Neural cell (in vitro differentiated cells): ENCODE measurements at regions not wholly inside any gene's neighbourhood (a gene's known extent, or its start where the extent isn't known, plus 50 kb on each side); places are given as distances from the start of the nearest gene placed in this dataset.

Experiments used
- H2AFZ ChIP-seq: fragments of 200-600, 300-800 bp; sonication (generic), shearing (Covaris generic); 2 replicates; pipeline ENCODE4 v1.6.0; 2014; ENCODE audit warnings: low read depth, mild to moderate bottlenecking, antibody characterized with exemption, low read length, moderate library complexity
- H3F3A ChIP-seq: fragments of 200-600 bp; shearing (Covaris generic); 2 replicates; pipeline ENCODE4 v1.6.1; 2016; ENCODE audit warnings: mild to moderate bottlenecking, moderate library complexity, mixed read lengths, antibody characterized with exemption, low read length; ENCODE audit not compliant: insufficient read depth, poor library complexity, severe bottlenecking
- H3K27ac ChIP-seq: fragments of 200-600, 300-800 bp; sonication (generic), shearing (Covaris generic); 2 replicates; pipeline ENCODE4 v1.5.1; 2014; ENCODE audit warnings: mild to moderate bottlenecking, low read length, moderate library complexity
- H3K27me3 ChIP-seq: fragments of 300-800, 200-600 bp; sonication (generic), shearing (Covaris generic); 2 replicates; pipeline ENCODE4 v1.6.0; 2014; ENCODE audit warnings: mild to moderate bottlenecking, low read depth, low read length, moderate library complexity; ENCODE audit not compliant: insufficient read depth
- H3K36me3 ChIP-seq: fragments of 300-800, 200-600 bp; sonication (generic), shearing (Covaris generic); 2 replicates; pipeline ENCODE4 v1.5.1; 2014; ENCODE audit warnings: mild to moderate bottlenecking, antibody characterized with exemption, low read length, moderate library complexity; ENCODE audit not compliant: insufficient read depth
- H3K4me2 ChIP-seq: fragments of 300-800, 200-600 bp; sonication (generic), shearing (Covaris generic); 2 replicates; pipeline ENCODE4 v1.6.0; 2014; ENCODE audit warnings: mild to moderate bottlenecking, low read length
- H3K4me3 ChIP-seq: fragments of 300-800, 200-600 bp; sonication (generic), shearing (Covaris generic); 2 replicates; pipeline ENCODE4 v1.5.1; 2014; ENCODE audit warnings: mild to moderate bottlenecking, low read length, moderate library complexity
- H3K79me2 ChIP-seq: fragments of 200-600 bp; shearing (Covaris generic); replicated peaks from 2 replicates; pipeline ENCODE4 v1.6.0; 2014; ENCODE audit warnings: mild to moderate bottlenecking, low read length, moderate library complexity; ENCODE audit not compliant: insufficient read depth
- H3K9ac ChIP-seq: fragments of 300-800, 200-600 bp; sonication (generic), shearing (Covaris generic); 2 replicates; pipeline ENCODE4 v1.6.1; 2016; ENCODE audit warnings: mild to moderate bottlenecking, low read length, mixed read lengths
- H3K9me2 ChIP-seq: fragments of 200-600 bp; shearing (Covaris generic); 2 replicates; pipeline ENCODE4 v1.6.1; 2016; ENCODE audit warnings: mild to moderate bottlenecking, low read length, mixed read lengths; ENCODE audit not compliant: insufficient read depth
- H3K9me3 ChIP-seq: fragments of 200-600, 300-800 bp; sonication (generic), shearing (Covaris generic); 2 replicates; pipeline ENCODE4 v1.6.1; 2016; ENCODE audit warnings: mild to moderate bottlenecking, mixed run types, low read length, moderate library complexity, mixed read lengths
- H4K20me1 ChIP-seq: fragments of 200-600 bp; shearing (Covaris generic); 2 replicates; pipeline ENCODE4 v1.6.1; 2016; ENCODE audit warnings: mild to moderate bottlenecking, mixed run types; ENCODE audit not compliant: insufficient read depth
- CTCF ChIP-seq: fragments of 450-650 bp; IDR thresholded peaks from 2 replicates; pipeline ENCODE4 v1.5.1; 2014; ENCODE audit warnings: antibody characterized with exemption, mild to moderate bottlenecking, moderate library complexity; ENCODE audit not compliant: poor library complexity, severe bottlenecking
- EP300 ChIP-seq: fragments of 450-650 bp; conservative IDR thresholded peaks from 2 replicates; pipeline ENCODE4 v1.6.1; 2014; ENCODE audit warnings: antibody characterized with exemption, mild to moderate bottlenecking, moderate library complexity; ENCODE audit not compliant: poor library complexity, severe bottlenecking
- EZH2 ChIP-seq: fragments of 200-600, 300-800 bp; shearing (Covaris generic), sonication (generic); IDR thresholded peaks from 2 replicates; pipeline ENCODE4 v1.6.1; 2014; ENCODE audit warnings: antibody characterized with exemption, low read length, borderline replicate concordance, mild to moderate bottlenecking; ENCODE audit not compliant: insufficient read depth, poor library complexity, severe bottlenecking
- MXI1 ChIP-seq: fragments of 450-650 bp; conservative IDR thresholded peaks from 2 replicates; pipeline ENCODE4 v1.6.1; 2014; ENCODE audit warnings: antibody characterized with exemption, mild to moderate bottlenecking; ENCODE audit not compliant: poor library complexity, severe bottlenecking
- POLR2AphosphoS5 ChIP-seq: IDR thresholded peaks from 2 replicates; pipeline ENCODE4 v1.6.1; 2012
- RAD21 ChIP-seq: fragments of 450-650 bp; conservative IDR thresholded peaks from 2 replicates; pipeline ENCODE4 v1.6.1; 2014; ENCODE audit warnings: antibody characterized with exemption, mild to moderate bottlenecking, moderate library complexity
- REST ChIP-seq: IDR thresholded peaks from 2 replicates; pipeline ENCODE4 v1.6.1; 2012; ENCODE audit warnings: borderline replicate concordance
- SMC3 ChIP-seq: fragments of 450-650 bp; conservative IDR thresholded peaks from 2 replicates; pipeline ENCODE4 v1.6.1; 2014; ENCODE audit warnings: antibody characterized with exemption, mild to moderate bottlenecking, moderate library complexity; ENCODE audit not compliant: poor library complexity
- TAF1 ChIP-seq: IDR thresholded peaks from 2 replicates; pipeline ENCODE4 v1.6.1; 2012; ENCODE audit warnings: low read depth

GRCh38 chr20:48236000-48236970 is 451.0 kb upstream of the SULF2 start:
- no peak overlapping the region for H2AFZ ChIP-seq
- no peak overlapping the region for H3K4me3 ChIP-seq
- TF ChIP-seq CTCF (no peak), EZH2 (no peak), EP300 (no peak), REST (no peak), RAD21 (peak; percentile 40), TAF1 (no peak), SMC3 (peak; percentile 21), POLR2AphosphoS5 (no peak), MXI1 (no peak)
- H3K27me3 ChIP-seq: no peaks in the 10 kb centered on the region
- H3F3A ChIP-seq: no peaks in the 10 kb centered on the region
- no peaks in the 10 kb centered on the region for H3K9me2 ChIP-seq
- no peaks in the 10 kb centered on the region for H3K9me3 ChIP-seq
- no peaks in the 10 kb centered on the region for H4K20me1 ChIP-seq
- H3K4me2 ChIP-seq: no peak overlapping the region
- no peaks in the 10 kb centered on the region for H3K79me2 ChIP-seq
- H3K9ac ChIP-seq: no peak overlapping the region
- no peaks in the 10 kb centered on the region for H3K36me3 ChIP-seq
- H3K27ac ChIP-seq: no peak overlapping the region

GRCh38 chr20:48234951-48235350 is 449.7 kb upstream of the SULF2 start:
- H3K27me3 ChIP-seq: no peaks in the 10 kb centered on the region
- H3F3A ChIP-seq: no peaks in the 10 kb centered on the region
- no peaks in the 10 kb centered on the region for H3K9me3 ChIP-seq
- no peak overlapping the region for H3K9ac ChIP-seq
- H3K79me2 ChIP-seq: no peaks in the 10 kb centered on the region
- no peak overlapping the region for H3K4me2 ChIP-seq
- H3K9me2 ChIP-seq: no peaks in the 10 kb centered on the region
- no peaks in the 10 kb centered on the region for H3K36me3 ChIP-seq
- H4K20me1 ChIP-seq: no peaks in the 10 kb centered on the region
- no peak overlapping the region for H2AFZ ChIP-seq
- H3K27ac ChIP-seq: no peak overlapping the region
- H3K4me3 ChIP-seq: no peak overlapping the region
- no peak for TF ChIP-seq RAD21
- TF ChIP-seq REST: no peak
- no peak for TF ChIP-seq SMC3
- TF ChIP-seq EZH2: no peak
- TF ChIP-seq CTCF: no peak
- no peak for TF ChIP-seq EP300
- TF ChIP-seq POLR2AphosphoS5: no peak
- TF ChIP-seq TAF1: no peak
- no peak for TF ChIP-seq MXI1
